ENCODE measurements at regions not wholly inside any gene's neighbourhood (a gene's known extent, or its start where the extent isn't known, plus 50 kb on each side); places are given as distances from the start of the nearest gene placed in this dataset.
"Not testable (repeated sequence)": the region's sequence is repeated elsewhere in the genome, so short reads cannot be mapped to it uniquely, and the experiment has no call there.

- DNase-seq (ENCODE audit: low read depth in 2 of 2, low spot score in 1 of 2) = no peak
Measured at GRCh38 chr9:94188246-94188645, 70.9 kb upstream of the ZNF169 start.

GRCh38 chr9:94191706-94192105, 67.4 kb upstream of the ZNF169 start:
- not testable (repeated sequence) for DNase-seq (ENCODE audit: low read depth in 2 of 2, low spot score in 1 of 2)

GRCh38 chr9:94198414-94198813, 60.7 kb upstream of the ZNF169 start:
- no peak for DNase-seq (ENCODE audit: low read depth in 2 of 2, low spot score in 1 of 2)

GRCh38 chr9:94199776-94200175, 59.3 kb upstream of the ZNF169 start:
- no peak for DNase-seq (ENCODE audit: low read depth in 2 of 2, low spot score in 1 of 2)

- no peak for DNase-seq (ENCODE audit: low read depth in 2 of 2, low spot score in 1 of 2)
Measured at GRCh38 chr9:94204174-94204573, 54.9 kb upstream of the ZNF169 start.

- no peak for DNase-seq (ENCODE audit: low read depth in 2 of 2, low spot score in 1 of 2)
Measured at GRCh38 chr9:94207781-94208180, 51.3 kb upstream of the ZNF169 start.
